HepG2 (cell line): ENCODE measurements at regions not wholly inside any gene's neighbourhood (a gene's known extent, or its start where the extent isn't known, plus 50 kb on each side); places are given as distances from the start of the nearest gene placed in this dataset.
A peak's percentile ranks its signal among the peaks of the same experiment; 100 is the strongest.
"Not testable (repeated sequence)": the region's sequence is repeated elsewhere in the genome, so short reads cannot be mapped to it uniquely, and the experiment has no call there.

Experiments used
- ATAC-seq: fragments of 200-7000 bp; cut with Tn5 transposase; 3 replicates; pipeline ENCODE4 v1.9.1; 2020; ENCODE audit warnings: mild to moderate bottlenecking, moderate library complexity
- BruUV-seq: library from RNA; stranded (reverse); fragments of 400-500 nt; replicated peaks from 2 replicates; lab custom pipeline; 2021; lab: Mats Ljungman, UMichigan
- CTCF ChIA-PET: fragments of 300-600 bp; formaldehyde crosslinking; extraction: SDS; loops from one replicate; lab custom pipeline; 2021; ENCODE audit warnings: low total read pairs, inconsistent platforms, low intra/inter-chr PET ratio; lab: Yijun Ruan, JAX
- POLR2A ChIA-PET: fragments of 350-600 bp; sonication (Branson Sonifier 250); formaldehyde crosslinking; loops from one replicate; lab custom pipeline; 2020; ENCODE audit warnings: antibody characterized with exemption, inconsistent platforms; lab: Yijun Ruan, JAX
- DNase-seq: peaks from one replicate; pipeline ENCODE4 v3.0.0-alpha.2; 2015; ENCODE audit warnings: low spot score
- FAIRE-seq: peaks from 3 replicates; lab custom pipeline; 2011; peaks lifted over from hg19 to GRCh38; lab: Jason Lieb, UNC
- H2AFZ ChIP-seq: one replicate; pipeline ENCODE4 v1.6.1; 2011; ENCODE audit warnings: low read length, inconsistent platforms
- H3K27ac ChIP-seq: fragments of 300-600 bp; 3 replicates; pipeline ENCODE4 v1.8.0; 2011; ENCODE audit warnings: mixed run types, mild to moderate bottlenecking, mixed read lengths, low read length, inconsistent platforms; ENCODE audit not compliant: insufficient read depth; ENCODE audit errors: extremely low read length
- H3K27me3 ChIP-seq, 2 experiments: fragments of 200-600 bp in 1 of 2; 2 replicates in 1 of 2; 3 replicates in 1 of 2; pipeline versions ENCODE4 v1.6.0 to v1.8.0; 2011; ENCODE audit warnings: low read length in 2 of 2, mild to moderate bottlenecking in 2 of 2, moderate library complexity in 2 of 2, inconsistent platforms in 1 of 2; ENCODE audit not compliant: insufficient read depth in 2 of 2, control insufficient read depth in 1 of 2
- H3K36me3 ChIP-seq, 2 experiments: fragments of 200-600 bp in 1 of 2; replicated peaks in 1 of 2; 2 replicates in 1 of 2; 3 replicates in 1 of 2; pipeline versions ENCODE4 v1.5.1 to v1.8.0; 2011; ENCODE audit warnings: low read length in 2 of 2, inconsistent platforms in 1 of 2; ENCODE audit not compliant: insufficient read depth in 2 of 2, control insufficient read depth in 1 of 2
- H3K4me1 ChIP-seq: 2 replicates; pipeline ENCODE4 v1.5.1; 2012; ENCODE audit warnings: low read length, inconsistent platforms; ENCODE audit not compliant: insufficient read depth
- H3K4me2 ChIP-seq: 2 replicates; pipeline ENCODE4 v1.6.0; 2011; ENCODE audit warnings: low read depth, low read length, inconsistent platforms
- H3K4me3 ChIP-seq, 3 experiments: fragments of 200-600 bp in 1 of 3; sonication (generic), shearing (Covaris generic) in 1 of 3; replicated peaks in 1 of 3; 2 replicates each; pipeline ENCODE4 v1.5.1; 2011 to 2016; ENCODE audit warnings: low read length in 3 of 3, inconsistent platforms in 2 of 3, low read depth in 2 of 3, mild to moderate bottlenecking in 2 of 3, control low read depth in 1 of 3, mixed read lengths in 1 of 3; ENCODE audit not compliant: insufficient read depth in 1 of 3
- H3K79me2 ChIP-seq: one replicate; pipeline ENCODE4 v1.6.1; 2011; ENCODE audit warnings: low read length, inconsistent platforms; ENCODE audit not compliant: insufficient read depth
- H3K9ac ChIP-seq: 2 replicates; pipeline ENCODE4 v1.6.0; 2011; ENCODE audit warnings: mild to moderate bottlenecking, low read depth, low read length, inconsistent platforms; ENCODE audit not compliant: insufficient read depth
- H3K9me3 ChIP-seq: 2 replicates; pipeline ENCODE4 v1.5.1; 2012; ENCODE audit warnings: mild to moderate bottlenecking, low read length
- H4K20me1 ChIP-seq: 2 replicates; pipeline ENCODE4 v1.6.0; 2011; ENCODE audit warnings: inconsistent platforms, mild to moderate bottlenecking, low read length, moderate library complexity; ENCODE audit not compliant: insufficient read depth
- THAP11 ChIP-seq: IDR thresholded peaks from 2 replicates; pipeline ENCODE4 v1.6.1; 2016; ENCODE audit warnings: missing biosample characterization, missing genetic modification reagents
- ZNF143 ChIP-seq: sonication (generic); formaldehyde crosslinking; IDR thresholded peaks from 2 replicates; pipeline ENCODE4 v1.4.0; 2020; ENCODE audit warnings: missing genetic modification reagents
- WGBS: methylation state at CpG from one replicate; pipeline ENCODE4 v1.1.6; 2017; ENCODE audit warnings: low lambda C conversion rate; 5-methylcytosine and 5-hydroxymethylcytosine counted together
- in situ Hi-C: cut with HindIII; loops from 2 replicates; pipeline ENCODE4 v1.10.0; 2017; ENCODE audit warnings: low pct_unique_long_range_greater_than_20kb; ENCODE audit not compliant: extremely low pct_ligation_motif_present
- intact Hi-C: fragments of 100-400 bp; cut with micrococcal nuclease; formaldehyde crosslinking; loops from one replicate; pipeline ENCODE4 v1.10.0; 2022; ENCODE audit not compliant: unreplicated experiment

DNA sequence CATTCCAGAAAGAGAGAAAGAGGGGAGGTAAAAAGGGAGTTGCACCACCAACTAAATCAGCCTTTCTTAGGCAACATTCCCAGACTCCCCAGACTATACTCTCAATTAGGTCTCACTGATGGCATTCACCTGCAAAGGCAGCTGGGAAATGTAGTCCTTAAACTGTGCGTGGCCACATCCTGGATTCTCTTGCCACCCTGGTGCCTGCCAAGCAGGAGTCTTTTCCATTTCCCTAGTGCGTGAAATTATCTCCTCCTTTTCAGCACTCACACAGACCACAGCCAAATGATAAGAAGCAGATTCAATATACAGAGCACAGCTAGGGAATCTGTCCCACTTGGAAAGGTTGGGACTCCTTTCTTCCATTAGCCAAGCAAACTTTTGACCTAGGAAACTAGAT lies 298.0 kb downstream of the ANAPC1 start:
- H3K27me3 ChIP-seq, intact Hi-C loops, H3K4me2 ChIP-seq, FAIRE-seq, H3K27ac ChIP-seq, BruUV-seq, H3K79me2 ChIP-seq, H3K9ac ChIP-seq, H2AFZ ChIP-seq, CTCF ChIA-PET, ATAC-seq, DNase-seq, H3K36me3 ChIP-seq, POLR2A ChIA-PET, H3K4me3 ChIP-seq, H4K20me1 ChIP-seq, in situ Hi-C loops, H3K9me3 ChIP-seq: not testable (repeated sequence)
- 90% methylated on average over 1 of the region's 2 CpGs for WGBS
- H3K4me1 ChIP-seq = peaks cover 25% of the 10 kb centered on the region
- TF ChIP-seq THAP11 (CRISPR knock-in tag) = peak; percentile 84
- peak; percentile 75 for TF ChIP-seq ZNF143 (CRISPR knock-in tag)

DNA sequence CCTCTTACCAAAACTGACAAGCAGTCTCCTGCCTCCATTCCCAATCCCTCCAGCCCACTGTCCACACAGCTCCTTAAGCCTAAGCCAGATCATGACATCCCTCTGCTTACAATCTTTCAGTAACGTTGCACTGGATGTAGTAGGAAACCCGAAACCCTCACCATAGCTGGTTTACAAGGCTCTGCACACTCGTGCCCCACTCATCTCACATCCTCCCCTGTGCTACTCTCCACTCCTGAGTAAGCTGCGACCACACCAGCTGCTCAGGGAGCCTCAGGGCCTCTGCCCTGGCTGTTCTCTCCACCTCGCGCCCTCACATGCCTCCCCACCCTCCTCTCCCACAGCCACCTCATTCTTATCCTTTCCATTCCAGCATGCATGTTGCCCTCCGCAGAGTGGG lies 288.9 kb downstream of the ANAPC1 start:
- POLR2A ChIA-PET, in situ Hi-C loops, H3K79me2 ChIP-seq, FAIRE-seq, H3K9me3 ChIP-seq, H3K9ac ChIP-seq, H3K36me3 ChIP-seq, DNase-seq, BruUV-seq, H4K20me1 ChIP-seq, H3K27ac ChIP-seq, ATAC-seq, H3K4me2 ChIP-seq, CTCF ChIA-PET, H2AFZ ChIP-seq, intact Hi-C loops, H3K4me1 ChIP-seq, H3K27me3 ChIP-seq, H3K4me3 ChIP-seq: not testable (repeated sequence)
- 68% methylated on average over 3 of the region's 7 CpGs for WGBS

GRCh38 chr2:111596808-111597705 lies 286.9 kb downstream of the ANAPC1 start:
- intact Hi-C loops, CTCF ChIA-PET, H3K4me2 ChIP-seq, H3K4me1 ChIP-seq, H3K27ac ChIP-seq, H3K4me3 ChIP-seq, H3K27me3 ChIP-seq, BruUV-seq, H3K36me3 ChIP-seq, H4K20me1 ChIP-seq, H3K9ac ChIP-seq, DNase-seq, in situ Hi-C loops, H3K79me2 ChIP-seq, POLR2A ChIA-PET, H2AFZ ChIP-seq, H3K9me3 ChIP-seq: not testable (repeated sequence)
- FAIRE-seq (peak; percentile 83), ATAC-seq (peak; percentile 97)
- 8% methylated on average over 2 of the region's 4 CpGs for WGBS

- H3K79me2 ChIP-seq, BruUV-seq, H3K4me3 ChIP-seq, DNase-seq, intact Hi-C loops, H3K9me3 ChIP-seq, FAIRE-seq, in situ Hi-C loops, H2AFZ ChIP-seq, H4K20me1 ChIP-seq, H3K9ac ChIP-seq, H3K4me1 ChIP-seq, H3K27me3 ChIP-seq, POLR2A ChIA-PET, H3K27ac ChIP-seq, CTCF ChIA-PET, ATAC-seq, H3K36me3 ChIP-seq, H3K4me2 ChIP-seq: not testable (repeated sequence)
- WGBS = 38% methylated on average over 2 of the region's 2 CpGs
Observed at GRCh38 chr2:111598944-111599343, 285.0 kb downstream of the ANAPC1 start.
